ENCODE measurements at regions not wholly inside any gene's neighbourhood (a gene's known extent, or its start where the extent isn't known, plus 50 kb on each side); places are given as distances from the start of the nearest gene placed in this dataset.

- no peak for DNase-seq (ENCODE audit: low spot score)
Measured at GRCh38 chr14:38116895-38117294, 90.8 kb upstream of the SSTR1 start.

GRCh38 chr14:38120109-38120508 lies 87.6 kb upstream of the SSTR1 start:
- no peak for DNase-seq (ENCODE audit: low spot score)

- DNase-seq (ENCODE audit: low spot score) = no peak
Measured at GRCh38 chr14:38121320-38122020, 86.2 kb upstream of the SSTR1 start.

GRCh38 chr14:38122241-38122640 lies 85.5 kb upstream of the SSTR1 start:
- DNase-seq (ENCODE audit: low spot score) = no peak

GRCh38 chr14:38124506-38124905 lies 83.2 kb upstream of the SSTR1 start:
- DNase-seq (ENCODE audit: low spot score) = no peak

GRCh38 chr14:38125481-38126037 lies 82.1 kb upstream of the SSTR1 start:
- no peak for DNase-seq (ENCODE audit: low spot score)

- DNase-seq (ENCODE audit: low spot score) = no peak
Measured at GRCh38 chr14:38127356-38127755, 80.3 kb upstream of the SSTR1 start.

- DNase-seq (ENCODE audit: low spot score) = no peak
Measured at GRCh38 chr14:38127784-38128183, 79.9 kb upstream of the SSTR1 start.

GRCh38 chr14:38128640-38129039 lies 79.1 kb upstream of the SSTR1 start:
- no peak for DNase-seq (ENCODE audit: low spot score)

GRCh38 chr14:38129192-38129591 lies 78.5 kb upstream of the SSTR1 start:
- DNase-seq (ENCODE audit: low spot score) = no peak

GRCh38 chr14:38129705-38130104 lies 78.0 kb upstream of the SSTR1 start:
- no peak for DNase-seq (ENCODE audit: low spot score)

GRCh38 chr14:38134416-38135030 lies 73.2 kb upstream of the SSTR1 start:
- DNase-seq (ENCODE audit: low spot score) = no peak

GRCh38 chr14:38135106-38135867 lies 72.4 kb upstream of the SSTR1 start:
- no peak for DNase-seq (ENCODE audit: low spot score)

- DNase-seq (ENCODE audit: low spot score) = no peak
Measured at GRCh38 chr14:38137005-38137404, 70.7 kb upstream of the SSTR1 start.

- DNase-seq (ENCODE audit: low spot score) = no peak
Measured at GRCh38 chr14:38138473-38139138, 69.1 kb upstream of the SSTR1 start.

- no peak for DNase-seq (ENCODE audit: low spot score)
Measured at GRCh38 chr14:38139926-38140325, 67.8 kb upstream of the SSTR1 start.

GRCh38 chr14:38143170-38143569 lies 64.5 kb upstream of the SSTR1 start:
- DNase-seq (ENCODE audit: low spot score) = no peak

GRCh38 chr14:38143659-38144505 lies 63.8 kb upstream of the SSTR1 start:
- DNase-seq (ENCODE audit: low spot score) = peak; percentile 12

GRCh38 chr14:38145142-38145541 lies 62.6 kb upstream of the SSTR1 start:
- no peak for DNase-seq (ENCODE audit: low spot score)

- no peak for DNase-seq (ENCODE audit: low spot score)
Measured at GRCh38 chr14:38150075-38150474, 57.6 kb upstream of the SSTR1 start.
